ENCODE measurements at regions not wholly inside any gene's neighbourhood (a gene's known extent, or its start where the extent isn't known, plus 50 kb on each side); places are given as distances from the start of the nearest gene placed in this dataset.
A peak's percentile ranks its signal among the peaks of the same experiment; 100 is the strongest.

GRCh38 chr20:57004951-57005933, 261.2 kb downstream of the BMP7 start:
- no peak for DNase-seq

- DNase-seq: peak; percentile 79
Measured at GRCh38 chr20:57006411-57007170, 259.9 kb downstream of the BMP7 start.

GRCh38 chr20:57007171-57007540, 259.3 kb downstream of the BMP7 start:
- DNase-seq: no peak

GRCh38 chr20:57008217-57008616, 258.2 kb downstream of the BMP7 start:
- peak; percentile 62 for DNase-seq

- no peak for DNase-seq
Measured at GRCh38 chr20:57009355-57009754, 257.1 kb downstream of the BMP7 start.

- no peak for DNase-seq
Measured at GRCh38 chr20:57009775-57010174, 256.7 kb downstream of the BMP7 start.

- no peak for DNase-seq
Measured at GRCh38 chr20:57012691-57013090, 253.8 kb downstream of the BMP7 start.

GRCh38 chr20:57013217-57013616, 253.2 kb downstream of the BMP7 start:
- DNase-seq: peak; percentile 45

GRCh38 chr20:57013741-57014140, 252.7 kb downstream of the BMP7 start:
- DNase-seq: no peak

- DNase-seq: no peak
Measured at GRCh38 chr20:57020364-57020763, 246.1 kb downstream of the BMP7 start.

- DNase-seq: no peak
Measured at GRCh38 chr20:57022306-57022705, 244.1 kb downstream of the BMP7 start.

- DNase-seq: no peak
Measured at GRCh38 chr20:57023007-57023406, 243.4 kb downstream of the BMP7 start.

GRCh38 chr20:57023997-57024396, 242.4 kb downstream of the BMP7 start:
- no peak for DNase-seq

GRCh38 chr20:57024849-57025248, 241.6 kb downstream of the BMP7 start:
- no peak for DNase-seq

- no peak for DNase-seq
Measured at GRCh38 chr20:57025261-57025660, 241.2 kb downstream of the BMP7 start.

GRCh38 chr20:57025666-57026224, 240.7 kb downstream of the BMP7 start:
- DNase-seq: peak; percentile 66

GRCh38 chr20:57027777-57028176, 238.7 kb downstream of the BMP7 start:
- no peak for DNase-seq

- peak; percentile 99 for DNase-seq
Measured at GRCh38 chr20:57030611-57031600, 235.5 kb downstream of the BMP7 start.

GRCh38 chr20:57031867-57032355, 234.5 kb downstream of the BMP7 start:
- no peak for DNase-seq

- no peak for DNase-seq
Measured at GRCh38 chr20:57032847-57033246, 233.6 kb downstream of the BMP7 start.

- DNase-seq: peak; percentile 45
Measured at GRCh38 chr20:57034001-57034400, 232.4 kb downstream of the BMP7 start.

GRCh38 chr20:57037689-57038088, 228.8 kb downstream of the BMP7 start:
- no peak for DNase-seq
